ENCODE measurements at regions not wholly inside any gene's neighbourhood (a gene's known extent, or its start where the extent isn't known, plus 50 kb on each side); places are given as distances from the start of the nearest gene placed in this dataset.

- Histone ChIP-seq H3K36me3 (ENCODE audit: insufficient read depth, low read length) (no peaks in the 10 kb centered on the region), H3K4me2 (ENCODE audit: insufficient read depth, low read length) (no peak overlapping the region), H3K4me3 (ENCODE audit: insufficient read depth, low read length) (no peak overlapping the region), H3K79me2 (ENCODE audit: insufficient read depth, low read length) (no peaks in the 10 kb centered on the region), H3K9me3 (ENCODE audit: low read depth, low read length) (no peaks in the 10 kb centered on the region), H2AFZ (ENCODE audit: low read length) (no peak overlapping the region), H4K20me1 (ENCODE audit: insufficient read depth, low read length) (no peaks in the 10 kb centered on the region), H3K27me3 (ENCODE audit: insufficient read depth, low read length) (no peaks in the 10 kb centered on the region), H3K4me1 (ENCODE audit: insufficient read depth, low read length) (no peaks in the 10 kb centered on the region), H3K27ac (ENCODE audit: low read depth, low read length) (no peak overlapping the region)
- DNase-seq (ENCODE audit: insufficient read length, low spot score, missing footprints), result no peak
- TF ChIP-seq CTCF (IDR thresholded peaks at IDR 0.05; ENCODE audit: extremely low read depth, low read depth, low read length), result no peak
These were observed 80.3 kb upstream of the SSTR1 start for GRCh38 chr14:38127356-38127755.

GRCh38 chr14:38127784-38128183, 79.9 kb upstream of the SSTR1 start:
- no peak for DNase-seq (ENCODE audit: insufficient read length, low spot score, missing footprints)
- no peak overlapping the region for H2AFZ ChIP-seq (ENCODE audit: low read length)
- H3K27ac ChIP-seq (ENCODE audit: low read depth, low read length), result no peak overlapping the region
- TF ChIP-seq CTCF (IDR thresholded peaks at IDR 0.05; ENCODE audit: extremely low read depth, low read depth, low read length), result no peak
- no peaks in the 10 kb centered on the region for H3K27me3 ChIP-seq (ENCODE audit: insufficient read depth, low read length)
- H3K9me3 ChIP-seq (ENCODE audit: low read depth, low read length), result no peaks in the 10 kb centered on the region
- no peaks in the 10 kb centered on the region for H4K20me1 ChIP-seq (ENCODE audit: insufficient read depth, low read length)
- H3K79me2 ChIP-seq (ENCODE audit: insufficient read depth, low read length), result no peaks in the 10 kb centered on the region
- H3K4me2 ChIP-seq (ENCODE audit: insufficient read depth, low read length), result no peak overlapping the region
- H3K4me1 ChIP-seq (ENCODE audit: insufficient read depth, low read length), result no peaks in the 10 kb centered on the region
- H3K4me3 ChIP-seq (ENCODE audit: insufficient read depth, low read length), result no peak overlapping the region
- H3K36me3 ChIP-seq (ENCODE audit: insufficient read depth, low read length), result no peaks in the 10 kb centered on the region

- Histone ChIP-seq H3K79me2 (ENCODE audit: insufficient read depth, low read length) (no peaks in the 10 kb centered on the region), H3K36me3 (ENCODE audit: insufficient read depth, low read length) (no peaks in the 10 kb centered on the region), H3K9me3 (ENCODE audit: low read depth, low read length) (no peaks in the 10 kb centered on the region), H3K4me2 (ENCODE audit: insufficient read depth, low read length) (no peak overlapping the region), H3K4me3 (ENCODE audit: insufficient read depth, low read length) (no peak overlapping the region), H4K20me1 (ENCODE audit: insufficient read depth, low read length) (no peaks in the 10 kb centered on the region), H3K27ac (ENCODE audit: low read depth, low read length) (no peak overlapping the region), H2AFZ (ENCODE audit: low read length) (no peak overlapping the region), H3K27me3 (ENCODE audit: insufficient read depth, low read length) (no peaks in the 10 kb centered on the region), H3K4me1 (ENCODE audit: insufficient read depth, low read length) (no peaks in the 10 kb centered on the region)
- no peak for DNase-seq (ENCODE audit: insufficient read length, low spot score, missing footprints)
- no peak for TF ChIP-seq CTCF (IDR thresholded peaks at IDR 0.05; ENCODE audit: extremely low read depth, low read depth, low read length)
These were observed 79.1 kb upstream of the SSTR1 start for GRCh38 chr14:38128640-38129039.

DNA sequence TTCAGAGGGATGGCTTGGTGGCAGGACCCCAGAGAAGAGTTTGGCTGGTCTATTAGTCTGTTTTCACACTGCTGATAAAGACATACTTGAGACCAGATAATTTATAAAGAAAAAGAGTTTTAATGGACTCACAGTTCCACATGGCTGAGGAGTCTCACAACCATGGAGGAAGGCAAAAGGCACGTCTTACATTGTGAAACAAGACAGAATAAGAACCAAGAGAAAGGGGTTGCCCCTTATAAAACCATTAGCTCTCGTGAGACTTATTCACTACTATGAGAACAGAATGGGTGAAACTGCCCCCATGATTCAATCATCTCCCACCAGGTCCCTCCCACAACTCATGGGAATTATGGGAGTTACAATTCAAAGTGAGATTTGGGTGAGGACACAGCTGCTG, 78.5 kb upstream of the SSTR1 start:
- Histone ChIP-seq H2AFZ (ENCODE audit: low read length) (no peak overlapping the region), H3K4me3 (ENCODE audit: insufficient read depth, low read length) (no peak overlapping the region), H3K4me2 (ENCODE audit: insufficient read depth, low read length) (no peak overlapping the region), H3K27me3 (ENCODE audit: insufficient read depth, low read length) (no peaks in the 10 kb centered on the region), H3K36me3 (ENCODE audit: insufficient read depth, low read length) (no peaks in the 10 kb centered on the region), H4K20me1 (ENCODE audit: insufficient read depth, low read length) (no peaks in the 10 kb centered on the region), H3K4me1 (ENCODE audit: insufficient read depth, low read length) (no peaks in the 10 kb centered on the region), H3K9me3 (ENCODE audit: low read depth, low read length) (no peaks in the 10 kb centered on the region), H3K27ac (ENCODE audit: low read depth, low read length) (no peak overlapping the region), H3K79me2 (ENCODE audit: insufficient read depth, low read length) (no peaks in the 10 kb centered on the region)
- DNase-seq (ENCODE audit: insufficient read length, low spot score, missing footprints), result no peak
- TF ChIP-seq CTCF (IDR thresholded peaks at IDR 0.05; ENCODE audit: extremely low read depth, low read depth, low read length), result no peak
